ENCODE measurements at regions not wholly inside any gene's neighbourhood (a gene's known extent, or its start where the extent isn't known, plus 50 kb on each side); places are given as distances from the start of the nearest gene placed in this dataset.

- TF ChIP-seq SPI1 (IDR thresholded peaks at IDR 0.05; ENCODE audit: borderline replicate concordance, low read depth) (no peak), POLR2AphosphoS5 (IDR thresholded peaks at IDR 0.05; ENCODE audit: low read depth) (no peak), CTCF (IDR thresholded peaks at IDR 0.05; ENCODE audit: insufficient read depth, low read length) (no peak), GABPA (IDR thresholded peaks at IDR 0.05; ENCODE audit: low read depth) (no peak), REST (IDR thresholded peaks at IDR 0.05; ENCODE audit: insufficient replicate concordance, low read depth) (no peak)
- DNase-seq (ENCODE audit: low read depth in 1 of 2, low spot score in 1 of 2): peak in 1 of 2 experiments; percentile 24
- Histone ChIP-seq H3K4me3 (replicated peaks; ENCODE audit: insufficient read depth, low read length) (no peak overlapping the region), H3K27ac (replicated peaks) (no peak overlapping the region), H3K27me3 (ENCODE audit: insufficient read depth, poor library complexity, severe bottlenecking) (peaks cover 44% of the 10 kb centered on the region)
Observed at GRCh38 chr18:76212960-76213359, 282.1 kb downstream of the ZNF516 start.

GRCh38 chr18:76209597-76209996, 285.4 kb downstream of the ZNF516 start:
- DNase-seq (ENCODE audit: low read depth in 1 of 2, low spot score in 1 of 2): no peak

More at GRCh38 chr18:76209597-76209996, 285.4 kb downstream of the ZNF516 start:
- no peak overlapping the region for H3K4me3 ChIP-seq (replicated peaks; ENCODE audit: insufficient read depth, low read length)
- TF ChIP-seq GABPA (IDR thresholded peaks at IDR 0.05; ENCODE audit: low read depth) (no peak), CTCF (IDR thresholded peaks at IDR 0.05; ENCODE audit: insufficient read depth, low read length) (no peak), POLR2AphosphoS5 (IDR thresholded peaks at IDR 0.05; ENCODE audit: low read depth) (no peak), REST (IDR thresholded peaks at IDR 0.05; ENCODE audit: insufficient replicate concordance, low read depth) (no peak), SPI1 (IDR thresholded peaks at IDR 0.05; ENCODE audit: borderline replicate concordance, low read depth) (no peak)
- peaks cover 41% of the 10 kb centered on the region for H3K27me3 ChIP-seq (ENCODE audit: insufficient read depth, poor library complexity, severe bottlenecking)
- no peak overlapping the region for H3K27ac ChIP-seq (replicated peaks)

All from HL-60 (cell line).